Astrocyte (in vitro differentiated cells and primary cell): ENCODE measurements at regions not wholly inside any gene's neighbourhood (a gene's known extent, or its start where the extent isn't known, plus 50 kb on each side); places are given as distances from the start of the nearest gene placed in this dataset.

Experiments used
- DNase-seq: peaks from one replicate; pipeline ENCODE4 v3.0.0-alpha.2; 2010; ENCODE audit warnings: low read depth
- FAIRE-seq: peaks from 2 replicates; lab custom pipeline; 2011; peaks lifted over from hg19 to GRCh38; lab: Jason Lieb, UNC
- H2AFZ ChIP-seq: 2 replicates; pipeline ENCODE4 v1.6.0; 2012; ENCODE audit warnings: low read depth, low read length, inconsistent platforms
- H3K27ac ChIP-seq: 2 replicates; pipeline ENCODE4 v1.5.1; 2011; ENCODE audit warnings: low read depth, low read length, inconsistent platforms
- H3K27me3 ChIP-seq: 2 replicates; pipeline ENCODE4 v1.6.0; 2011; ENCODE audit warnings: low read length, inconsistent platforms; ENCODE audit not compliant: insufficient read depth
- H3K36me3 ChIP-seq: 2 replicates; pipeline ENCODE4 v1.5.1; 2011; ENCODE audit warnings: low read length, inconsistent platforms; ENCODE audit not compliant: insufficient read depth
- H3K4me1 ChIP-seq: 2 replicates; pipeline ENCODE4 v1.5.1; 2011; ENCODE audit warnings: low read length, inconsistent platforms; ENCODE audit not compliant: insufficient read depth
- H3K4me2 ChIP-seq: 2 replicates; pipeline ENCODE4 v1.6.0; 2012; ENCODE audit warnings: low read length, inconsistent platforms
- H3K4me3 ChIP-seq: 2 replicates; pipeline ENCODE4 v1.5.1; 2011; ENCODE audit warnings: low read depth, mild to moderate bottlenecking, low read length, inconsistent platforms; ENCODE audit not compliant: insufficient read depth
- H3K79me2 ChIP-seq: 2 replicates; pipeline ENCODE4 v1.6.0; 2012; ENCODE audit warnings: mild to moderate bottlenecking, low read length, inconsistent platforms; ENCODE audit not compliant: insufficient read depth
- H3K9ac ChIP-seq: 2 replicates; pipeline ENCODE4 v1.6.0; 2012; ENCODE audit warnings: mild to moderate bottlenecking, low read length, inconsistent platforms
- H3K9me3 ChIP-seq: 2 replicates; pipeline ENCODE4 v1.5.1; 2012; ENCODE audit warnings: low read depth, mild to moderate bottlenecking, low read length, inconsistent platforms; ENCODE audit not compliant: insufficient read depth
- H4K20me1 ChIP-seq: 2 replicates; pipeline ENCODE4 v1.6.0; 2012; ENCODE audit warnings: low read length, inconsistent platforms; ENCODE audit not compliant: insufficient read depth
- H3K27ac Mint-ChIP-seq: one replicate; pipeline ENCODE4 v1.8.0; 2021; ENCODE audit warnings: mild to moderate bottlenecking, mixed read lengths; ENCODE audit not compliant: unreplicated experiment
- H3K27me3 Mint-ChIP-seq: one replicate; pipeline ENCODE4 v1.8.0; 2021; ENCODE audit warnings: low read depth, mixed read lengths; ENCODE audit not compliant: unreplicated experiment
- H3K36me3 Mint-ChIP-seq: one replicate; pipeline ENCODE4 v1.8.0; 2021; ENCODE audit warnings: low read depth, mixed read lengths; ENCODE audit not compliant: unreplicated experiment
- H3K4me1 Mint-ChIP-seq: one replicate; pipeline ENCODE4 v1.8.0; 2021; ENCODE audit warnings: low read depth, mixed read lengths; ENCODE audit not compliant: unreplicated experiment
- H3K4me3 Mint-ChIP-seq: one replicate; pipeline ENCODE4 v1.8.0; 2021; ENCODE audit warnings: mild to moderate bottlenecking, moderate library complexity, mixed read lengths; ENCODE audit not compliant: unreplicated experiment
- H3K9me3 Mint-ChIP-seq: one replicate; pipeline ENCODE4 v1.8.0; 2021; ENCODE audit warnings: mild to moderate bottlenecking, mixed read lengths; ENCODE audit not compliant: unreplicated experiment
- EZH2 ChIP-seq: IDR thresholded peaks from 2 replicates; pipeline ENCODE4 v1.6.1; 2012; ENCODE audit warnings: mild to moderate bottlenecking, low read length, inconsistent platforms; ENCODE audit not compliant: insufficient read depth
- TF ChIP-seq, protein P1 (sequence below): IDR thresholded peaks from 2 replicates; pipeline ENCODE4 v1.5.1; 2011; ENCODE audit warnings: low read depth, mild to moderate bottlenecking, inconsistent platforms, low read length, moderate library complexity; ENCODE audit not compliant: insufficient read depth

DNA sequence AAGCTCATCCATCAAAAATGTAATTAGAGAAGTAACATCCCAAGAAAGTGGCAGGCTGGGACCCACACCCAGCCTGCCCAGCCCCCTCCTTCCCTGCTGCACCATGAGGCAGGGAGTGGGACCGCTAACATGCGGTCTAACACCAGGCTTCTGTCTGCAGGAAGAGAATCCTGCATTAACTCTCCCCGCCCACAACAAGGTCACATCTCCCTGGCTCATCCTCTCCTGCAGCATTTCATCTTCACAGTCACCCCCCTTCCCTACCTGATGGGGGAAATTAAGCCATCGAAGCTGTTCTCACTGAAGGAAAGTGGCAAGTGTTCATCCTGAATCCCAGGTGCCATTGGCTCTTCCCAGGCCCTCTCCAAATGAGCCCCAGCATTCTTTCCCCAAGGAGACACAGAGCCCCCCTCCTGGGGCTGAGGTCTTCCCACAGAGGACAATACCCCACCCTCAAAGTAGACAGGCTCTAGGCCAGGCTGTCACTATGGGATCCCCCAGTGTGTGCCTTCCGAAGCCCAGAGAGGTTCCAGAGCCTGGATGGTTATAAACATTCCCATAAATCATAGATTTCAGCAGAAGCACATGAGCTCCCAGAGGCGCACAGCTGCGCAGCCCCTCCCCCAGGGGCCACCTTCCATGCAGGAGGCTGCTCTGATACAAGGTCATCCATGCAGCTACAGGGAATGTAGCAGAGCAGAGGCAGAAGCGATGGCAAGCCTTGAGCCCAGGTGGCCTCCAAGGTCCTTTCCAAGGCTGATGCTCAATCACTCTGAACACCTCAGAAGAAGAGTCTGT lies 148.0 kb downstream of the OAT start:
- peaks cover 3% of the 10 kb centered on the region for H3K36me3 Mint-ChIP-seq
- no peaks in the 10 kb centered on the region for H3K36me3 ChIP-seq
- no peak overlapping the region for H3K4me3 ChIP-seq
- H2AFZ ChIP-seq: no peak overlapping the region
- H4K20me1 ChIP-seq: no peaks in the 10 kb centered on the region
- H3K79me2 ChIP-seq: no peaks in the 10 kb centered on the region
- TF ChIP-seq EZH2: no peak
- TF ChIP-seq, protein P1, sequence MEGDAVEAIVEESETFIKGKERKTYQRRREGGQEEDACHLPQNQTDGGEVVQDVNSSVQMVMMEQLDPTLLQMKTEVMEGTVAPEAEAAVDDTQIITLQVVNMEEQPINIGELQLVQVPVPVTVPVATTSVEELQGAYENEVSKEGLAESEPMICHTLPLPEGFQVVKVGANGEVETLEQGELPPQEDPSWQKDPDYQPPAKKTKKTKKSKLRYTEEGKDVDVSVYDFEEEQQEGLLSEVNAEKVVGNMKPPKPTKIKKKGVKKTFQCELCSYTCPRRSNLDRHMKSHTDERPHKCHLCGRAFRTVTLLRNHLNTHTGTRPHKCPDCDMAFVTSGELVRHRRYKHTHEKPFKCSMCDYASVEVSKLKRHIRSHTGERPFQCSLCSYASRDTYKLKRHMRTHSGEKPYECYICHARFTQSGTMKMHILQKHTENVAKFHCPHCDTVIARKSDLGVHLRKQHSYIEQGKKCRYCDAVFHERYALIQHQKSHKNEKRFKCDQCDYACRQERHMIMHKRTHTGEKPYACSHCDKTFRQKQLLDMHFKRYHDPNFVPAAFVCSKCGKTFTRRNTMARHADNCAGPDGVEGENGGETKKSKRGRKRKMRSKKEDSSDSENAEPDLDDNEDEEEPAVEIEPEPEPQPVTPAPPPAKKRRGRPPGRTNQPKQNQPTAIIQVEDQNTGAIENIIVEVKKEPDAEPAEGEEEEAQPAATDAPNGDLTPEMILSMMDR: no peak
- no peak overlapping the region for H3K27ac ChIP-seq
- peaks cover 5% of the 10 kb centered on the region for H3K27me3 ChIP-seq
- FAIRE-seq (no peak), DNase-seq (no peak)
- no peak overlapping the region for H3K27ac Mint-ChIP-seq
- peaks cover 47% of the 10 kb centered on the region for H3K27me3 Mint-ChIP-seq
- no peak overlapping the region for H3K4me3 Mint-ChIP-seq
- H3K4me1 ChIP-seq: peaks cover 3% of the 10 kb centered on the region
- H3K9ac ChIP-seq: no peak overlapping the region
- H3K4me2 ChIP-seq: no peak overlapping the region
- peaks cover 23% of the 10 kb centered on the region for H3K9me3 Mint-ChIP-seq
- H3K9me3 ChIP-seq: peaks cover 9% of the 10 kb centered on the region
- peaks cover 2% of the 10 kb centered on the region for H3K4me1 Mint-ChIP-seq

GRCh38 chr10:124268976-124269375 lies 149.7 kb downstream of the OAT start:
- Histone ChIP-seq H3K36me3 (no peaks in the 10 kb centered on the region), H3K4me1 (peaks cover 3% of the 10 kb centered on the region), H3K4me3 (no peak overlapping the region), H3K79me2 (no peaks in the 10 kb centered on the region), H3K9me3 (peaks cover 9% of the 10 kb centered on the region), H3K9ac (no peak overlapping the region), H4K20me1 (no peaks in the 10 kb centered on the region), H3K27me3 (peaks cover 4% of the 10 kb centered on the region), H3K27ac (no peak overlapping the region), H2AFZ (no peak overlapping the region), H3K4me2 (no peak overlapping the region)
- H3K4me3 Mint-ChIP-seq: no peak overlapping the region
- no peak for FAIRE-seq
- peaks cover 3% of the 10 kb centered on the region for H3K36me3 Mint-ChIP-seq
- peaks cover 60% of the 10 kb centered on the region for H3K27me3 Mint-ChIP-seq
- TF ChIP-seq EZH2: no peak
- TF ChIP-seq, protein P1: no peak
- no peak overlapping the region for H3K27ac Mint-ChIP-seq
- H3K4me1 Mint-ChIP-seq: peaks cover 2% of the 10 kb centered on the region
- no peak for DNase-seq
- H3K9me3 Mint-ChIP-seq: peaks cover 13% of the 10 kb centered on the region
